CD4-positive, alpha-beta memory T cell (primary cell): ENCODE measurements at regions not wholly inside any gene's neighbourhood (a gene's known extent, or its start where the extent isn't known, plus 50 kb on each side); places are given as distances from the start of the nearest gene placed in this dataset.

Source experiments
- CTCF ChIA-PET: fragments of 350-600 bp; sonication (Branson Sonifier 250); formaldehyde crosslinking; loops from one replicate; lab custom pipeline; 2021; ENCODE audit warnings: inconsistent platforms; ENCODE audit not compliant: partially characterized antibody; lab: Charles Lee
- POLR2A ChIA-PET: fragments of 350-600 bp; sonication (Branson Sonifier 250); formaldehyde crosslinking; loops from one replicate; lab custom pipeline; 2021; ENCODE audit not compliant: partially characterized antibody; lab: Charles Lee
- DNase-seq, 5 donors: peaks; one replicate each; pipeline versions ENCODE4 v3.0.0 to v3.0.0-alpha.2; 2020 to 2022; ENCODE audit warnings: mixed read lengths in 1 of 5
- H3K27ac ChIP-seq: one replicate; pipeline ENCODE4 v1.7.0; 2013; ENCODE audit warnings: low read depth, low read length
- H3K27me3 ChIP-seq: 2 replicates; pipeline ENCODE4 v1.7.0; 2013; ENCODE audit warnings: mild to moderate bottlenecking, low read length, moderate library complexity; ENCODE audit not compliant: insufficient read depth
- H3K36me3 ChIP-seq: 2 replicates; pipeline ENCODE4 v1.7.0; 2013; ENCODE audit warnings: mild to moderate bottlenecking, low read length, moderate library complexity; ENCODE audit not compliant: insufficient read depth
- H3K4me1 ChIP-seq: 2 replicates; pipeline ENCODE4 v1.7.0; 2013; ENCODE audit warnings: mild to moderate bottlenecking, low read length, moderate library complexity; ENCODE audit not compliant: insufficient read depth
- H3K4me3 ChIP-seq, 2 donors: one replicate each; pipeline ENCODE4 v1.7.0; 2013; ENCODE audit warnings: low read length in 2 of 2, mild to moderate bottlenecking in 1 of 2
- H3K9me3 ChIP-seq, 2 donors: one replicate each; pipeline ENCODE4 v1.7.0; 2013; ENCODE audit warnings: low read length in 2 of 2, control low read depth in 1 of 2; ENCODE audit not compliant: control insufficient read depth in 1 of 2
- H3K27ac Mint-ChIP-seq, 7 donors: one replicate each; pipeline ENCODE4 v1.8.0; 2020 to 2021; ENCODE audit warnings: mixed read lengths in 7 of 7, mild to moderate bottlenecking in 6 of 7, inconsistent platforms in 3 of 7, moderate library complexity in 3 of 7
- H3K27me3 Mint-ChIP-seq, 2 donors: one replicate each; pipeline ENCODE4 v1.8.0; 2020 to 2021; ENCODE audit warnings: mixed read lengths in 2 of 2
- H3K36me3 Mint-ChIP-seq, 2 donors: one replicate each; pipeline ENCODE4 v1.8.0; 2020 to 2021; ENCODE audit warnings: mixed read lengths in 2 of 2, inconsistent platforms in 1 of 2, mild to moderate bottlenecking in 1 of 2
- H3K4me1 Mint-ChIP-seq, 4 donors: one replicate each; pipeline ENCODE4 v1.8.0; 2020 to 2021; ENCODE audit warnings: mixed read lengths in 4 of 4, mild to moderate bottlenecking in 1 of 4
- H3K4me3 Mint-ChIP-seq, 8 donors: one replicate each; pipeline ENCODE4 v1.8.0; 2020 to 2021; ENCODE audit warnings: mixed read lengths in 8 of 8, mild to moderate bottlenecking in 7 of 8, moderate library complexity in 6 of 8, inconsistent platforms in 3 of 8
- H3K9me3 Mint-ChIP-seq, 8 donors: one replicate each; pipeline ENCODE4 v1.8.0; 2020 to 2021; ENCODE audit warnings: mixed read lengths in 8 of 8, mild to moderate bottlenecking in 5 of 8, inconsistent platforms in 3 of 8, moderate library complexity in 1 of 8
- intact Hi-C: fragments of 100-400 bp; cut with micrococcal nuclease; formaldehyde crosslinking; loops from one replicate; pipeline ENCODE4 v1.15.1; 2023

DNA sequence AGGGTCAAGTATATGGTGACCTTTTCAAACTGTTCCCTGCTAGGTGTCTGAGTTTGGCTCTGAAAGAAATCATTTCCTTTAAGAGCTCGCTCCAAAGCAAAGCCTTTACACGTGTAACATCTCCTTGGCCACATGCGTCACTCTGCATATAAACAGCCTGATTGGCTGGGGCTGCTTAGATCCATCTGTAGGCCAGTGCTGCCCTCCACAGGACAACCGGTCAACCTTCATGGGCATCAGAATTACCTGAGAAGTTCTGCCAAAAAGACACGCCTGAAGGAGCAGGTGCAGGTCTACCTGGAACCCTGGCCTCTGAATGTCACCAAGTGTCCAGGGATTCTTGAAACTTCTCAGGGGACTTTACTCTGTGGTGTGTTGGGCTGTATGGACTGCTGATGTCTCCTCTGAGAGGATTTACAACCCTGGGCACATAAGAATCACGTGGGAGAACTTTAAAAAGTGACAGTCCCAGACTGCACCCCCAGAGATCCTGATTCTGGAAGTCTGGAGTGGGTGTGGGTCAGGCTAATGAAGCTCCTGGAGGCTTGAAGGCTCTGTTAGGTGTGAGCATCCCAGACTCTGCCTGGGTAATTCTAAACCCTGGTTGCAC is 497.6 kb downstream of the GADD45G start:
- Mint-ChIP-seq H3K4me3 (no peak overlapping the region), H3K27ac (peak overlapping the region in 3 of 7 donors; percentile 28 to 53 (median 41)), H3K27me3 (peaks cover 0 to 4% of the 10 kb centered on the region in 2 donors), H3K4me1 (peaks cover 0 to 6% (median 3%) of the 10 kb centered on the region in 4 donors), H3K9me3 (no peaks in the 10 kb centered on the region), H3K36me3 (no peaks in the 10 kb centered on the region)
- peak; percentile 74 to 83 (median 79) for DNase-seq
- ChIA-PET POLR2A (interaction anchor here (0.6 to 2.3 kb wide), 5 partner anchors 499 to 510 kb away, joined by 3 to 8 read pairs (median 4); no protein-coding TSS in a partner anchor), CTCF (interaction anchor here (1.0 to 4.7 kb wide), 9 partner anchors 8 to 526 kb away, joined by 3 to 94 read pairs (median 6); partner anchors contain the start of gene GADD45G)
- H3K27ac ChIP-seq = no peak overlapping the region
- H3K27me3 ChIP-seq = no peaks in the 10 kb centered on the region
- no peak overlapping the region for H3K4me3 ChIP-seq
- H3K36me3 ChIP-seq = no peaks in the 10 kb centered on the region
- no peaks in the 10 kb centered on the region for H3K4me1 ChIP-seq
- intact Hi-C loops = loop anchor here (1.0 to 2.0 kb wide), 3 partner anchors 184 to 504 kb away; no protein-coding TSS in a partner anchor
- no peaks in the 10 kb centered on the region for H3K9me3 ChIP-seq

DNA sequence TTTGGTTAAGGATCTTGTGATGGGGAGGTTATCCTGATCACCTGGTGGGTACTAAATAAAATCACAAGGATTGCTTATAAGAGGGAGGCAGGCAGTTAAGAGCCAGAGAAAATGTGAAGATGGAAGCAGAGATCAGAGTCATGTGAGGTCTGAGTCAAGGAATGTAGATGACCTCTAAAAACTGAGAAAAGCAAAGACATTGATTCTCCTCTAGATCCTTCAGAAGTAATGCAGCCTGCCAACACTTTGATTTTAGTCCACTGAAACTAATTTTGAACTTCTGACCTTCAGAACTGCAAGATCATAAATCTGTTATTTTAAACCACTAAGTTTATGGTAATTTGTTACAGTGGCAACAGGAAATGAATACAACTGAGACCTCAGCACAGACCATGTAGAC is 499.0 kb downstream of the GADD45G start:
- POLR2A ChIA-PET = interaction anchor here (2.3 kb wide), 1 partner anchor 501 kb away, joined by 8 read pairs; no protein-coding TSS in a partner anchor
- Histone ChIP-seq H3K36me3 (no peaks in the 10 kb centered on the region), H3K27ac (no peak overlapping the region), H3K4me1 (no peaks in the 10 kb centered on the region), H3K9me3 (no peaks in the 10 kb centered on the region), H3K27me3 (no peaks in the 10 kb centered on the region), H3K4me3 (no peak overlapping the region)
- no peak overlapping the region for H3K27ac Mint-ChIP-seq
- CTCF ChIA-PET = interaction anchor here (0.6 to 4.7 kb wide), 6 partner anchors 8 to 527 kb away, joined by 3 to 94 read pairs (median 20); partner anchors contain the start of gene GADD45G
- DNase-seq = no peak
- H3K9me3 Mint-ChIP-seq = peaks cover 0 to 6% (median 2%) of the 10 kb centered on the region in 8 donors
- peaks cover 0 to 6% (median 3%) of the 10 kb centered on the region in 4 donors for H3K4me1 Mint-ChIP-seq
- no peaks in the 10 kb centered on the region for H3K36me3 Mint-ChIP-seq
- intact Hi-C loops = loop anchor here (2.0 kb wide), 1 partner anchor 185 kb away; no protein-coding TSS in a partner anchor
- no peak overlapping the region for H3K4me3 Mint-ChIP-seq
- peaks cover 0 to 4% of the 10 kb centered on the region in 2 donors for H3K27me3 Mint-ChIP-seq

GRCh38 chr9:90105773-90106172 is 501.0 kb downstream of the GADD45G start:
- no peak for DNase-seq
- intact Hi-C loops = no loop called here
- POLR2A ChIA-PET = no interaction called here
- Mint-ChIP-seq H3K27me3 (peaks cover 4% of the 10 kb centered on the region in 2 donors), H3K9me3 (peaks cover 3 to 19% (median 14%) of the 10 kb centered on the region in 8 donors), H3K4me1 (peaks cover 0 to 6% (median 3%) of the 10 kb centered on the region in 4 donors), H3K27ac (no peak overlapping the region), H3K36me3 (peaks cover 0 to 9% of the 10 kb centered on the region in 2 donors), H3K4me3 (no peak overlapping the region)
- Histone ChIP-seq H3K27me3 (no peaks in the 10 kb centered on the region), H3K4me1 (no peaks in the 10 kb centered on the region), H3K9me3 (no peaks in the 10 kb centered on the region), H3K27ac (no peak overlapping the region), H3K4me3 (no peak overlapping the region), H3K36me3 (no peaks in the 10 kb centered on the region)
- CTCF ChIA-PET = interaction anchor here (1.0 to 3.8 kb wide), 5 partner anchors 182 to 513 kb away, joined by 3 to 28 read pairs (median 13); partner anchors contain the start of gene GADD45G

- ChIA-PET CTCF (interaction anchor here (1.2 to 3.8 kb wide), 4 partner anchors 503 to 514 kb away, joined by 3 to 28 read pairs (median 15); partner anchors contain the start of gene GADD45G), POLR2A (no interaction called here)
- intact Hi-C loops = no loop called here
- H3K9me3 ChIP-seq = no peaks in the 10 kb centered on the region
- no peak overlapping the region for H3K4me3 ChIP-seq
- H3K36me3 ChIP-seq = no peaks in the 10 kb centered on the region
- H3K27ac ChIP-seq = no peak overlapping the region
- no peak overlapping the region for H3K4me3 Mint-ChIP-seq
- H3K27me3 ChIP-seq = no peaks in the 10 kb centered on the region
- peaks cover 4% of the 10 kb centered on the region in 2 donors for H3K27me3 Mint-ChIP-seq
- peaks cover 0 to 9% of the 10 kb centered on the region in 2 donors for H3K36me3 Mint-ChIP-seq
- H3K4me1 ChIP-seq = no peaks in the 10 kb centered on the region
- H3K4me1 Mint-ChIP-seq = peaks cover 0 to 4% (median 1%) of the 10 kb centered on the region in 4 donors
- no peak for DNase-seq
- peaks cover 3 to 19% (median 14%) of the 10 kb centered on the region in 8 donors for H3K9me3 Mint-ChIP-seq
- no peak overlapping the region for H3K27ac Mint-ChIP-seq
Measured at GRCh38 chr9:90107040-90107725, 502.4 kb downstream of the GADD45G start.

DNA sequence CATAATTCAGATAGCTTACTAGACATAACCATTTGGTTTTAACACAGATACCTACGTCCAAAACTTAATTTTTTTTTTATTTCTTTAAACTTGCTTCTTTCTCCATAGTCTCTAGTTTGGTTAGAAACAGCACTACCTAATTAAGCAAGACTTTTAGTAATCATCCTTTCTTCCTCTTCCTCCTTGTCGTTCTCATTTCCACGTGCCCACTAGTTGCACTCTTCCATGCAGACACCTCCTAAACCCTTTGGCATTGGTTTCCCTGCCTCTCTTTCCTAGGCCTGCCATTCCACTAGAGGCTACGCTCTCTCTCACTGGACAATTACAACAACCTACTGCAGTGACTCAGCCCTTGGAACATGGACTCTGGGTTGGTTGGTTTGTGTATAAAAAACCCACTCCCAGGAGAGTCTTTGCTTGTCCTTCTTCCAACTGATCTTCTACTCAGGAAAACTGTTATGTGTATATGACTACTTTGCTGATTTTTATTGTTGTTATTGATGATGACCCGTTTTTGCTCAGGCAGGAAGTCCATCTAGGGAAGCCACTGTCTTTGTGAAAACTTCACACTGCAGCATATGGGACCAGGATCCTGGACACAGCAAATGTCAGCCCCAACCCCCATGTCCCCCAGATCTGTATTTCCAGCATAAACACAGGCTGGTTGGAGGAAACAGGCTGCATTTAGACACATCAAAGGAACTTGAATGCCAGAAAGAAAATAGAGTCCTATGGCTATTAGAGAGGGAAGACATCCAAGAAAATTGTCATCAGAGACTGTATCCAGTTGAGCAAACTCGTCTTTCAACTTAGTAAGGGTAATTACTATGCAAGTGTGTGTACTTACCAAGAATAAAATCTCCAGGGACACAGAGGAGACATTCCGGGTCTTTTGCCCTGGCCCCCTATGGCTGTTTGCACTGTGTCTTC is 503.2 kb downstream of the GADD45G start:
- H3K9me3 Mint-ChIP-seq = peaks cover 3 to 19% (median 14%) of the 10 kb centered on the region in 8 donors
- Histone ChIP-seq H3K27ac (no peak overlapping the region), H3K4me3 (no peak overlapping the region), H3K36me3 (no peaks in the 10 kb centered on the region), H3K9me3 (no peaks in the 10 kb centered on the region), H3K27me3 (no peaks in the 10 kb centered on the region), H3K4me1 (no peaks in the 10 kb centered on the region)
- H3K27ac Mint-ChIP-seq = no peak overlapping the region
- peaks cover 0 to 9% of the 10 kb centered on the region in 2 donors for H3K36me3 Mint-ChIP-seq
- no peak overlapping the region for H3K4me3 Mint-ChIP-seq
- H3K4me1 Mint-ChIP-seq = no peaks in the 10 kb centered on the region
- no peak for DNase-seq
- ChIA-PET CTCF (interaction anchor here (1.2 to 3.8 kb wide), 3 partner anchors 504 to 515 kb away, joined by 3 to 28 read pairs (median 19); partner anchors contain the start of gene GADD45G), POLR2A (no interaction called here)
- intact Hi-C loops = no loop called here
- H3K27me3 Mint-ChIP-seq = peaks cover 0 to 5% of the 10 kb centered on the region in 2 donors

- DNase-seq = no peak
- peaks cover 0 to 10% of the 10 kb centered on the region in 2 donors for H3K27me3 Mint-ChIP-seq
- H3K27ac ChIP-seq = no peak overlapping the region
- intact Hi-C loops = no loop called here
- H3K9me3 ChIP-seq = no peaks in the 10 kb centered on the region
- POLR2A ChIA-PET = no interaction called here
- CTCF ChIA-PET = interaction anchor here (1.5 to 1.8 kb wide), 2 partner anchors 8 to 512 kb away, joined by 4 to 6 read pairs; no protein-coding TSS in a partner anchor
- H3K27me3 ChIP-seq = no peaks in the 10 kb centered on the region
- no peaks in the 10 kb centered on the region for H3K4me1 Mint-ChIP-seq
- H3K36me3 ChIP-seq = no peaks in the 10 kb centered on the region
- peaks cover 3 to 19% (median 14%) of the 10 kb centered on the region in 8 donors for H3K9me3 Mint-ChIP-seq
- no peak overlapping the region for H3K4me3 Mint-ChIP-seq
- H3K27ac Mint-ChIP-seq = no peak overlapping the region
- H3K4me3 ChIP-seq = no peak overlapping the region
- H3K36me3 Mint-ChIP-seq = peaks cover 0 to 9% of the 10 kb centered on the region in 2 donors
- no peaks in the 10 kb centered on the region for H3K4me1 ChIP-seq
Measured at GRCh38 chr9:90112788-90113187, 508.0 kb downstream of the GADD45G start.
